SIG-M5 treated with dmso at 0.1 percent for 504 hours (cell line): ENCODE measurements at regions not wholly inside any gene's neighbourhood (a gene's known extent, or its start where the extent isn't known, plus 50 kb on each side); places are given as distances from the start of the nearest gene placed in this dataset.
"Not testable (repeated sequence)": the region's sequence is repeated elsewhere in the genome, so short reads cannot be mapped to it uniquely, and the experiment has no call there.

ENCODE experiments used
- DNase-seq: peaks from one replicate; lab custom pipeline; 2025; ENCODE audit not compliant: unreplicated experiment; lab: John Stamatoyannopoulos, UW

GRCh38 chr3:164752812-164753211 is 325.5 kb downstream of the SI start:
- DNase-seq = no peak

- no peak for DNase-seq
These were observed 329.7 kb downstream of the SI start for GRCh38 chr3:164748626-164749025.

GRCh38 chr3:164741869-164742268 is 336.4 kb downstream of the SI start:
- DNase-seq = no peak

GRCh38 chr3:164737174-164737573 is 341.1 kb downstream of the SI start:
- no peak for DNase-seq

- DNase-seq = no peak
These were observed 346.1 kb downstream of the SI start for GRCh38 chr3:164732166-164732565.

- no peak for DNase-seq
These were observed 347.4 kb downstream of the SI start for GRCh38 chr3:164730815-164731360.

GRCh38 chr3:164723396-164723795 is 354.9 kb downstream of the SI start:
- no peak for DNase-seq

GRCh38 chr3:164702808-164703207 is 375.5 kb downstream of the SI start:
- DNase-seq = not testable (repeated sequence)

- DNase-seq = no peak
These were observed 390.4 kb downstream of the SI start for GRCh38 chr3:164687902-164688301.

- no peak for DNase-seq
These were observed 391.1 kb downstream of the SI start for GRCh38 chr3:164687211-164687610.

GRCh38 chr3:164683489-164683888 is 394.8 kb downstream of the SI start:
- DNase-seq = no peak

- no peak for DNase-seq
These were observed 399.1 kb downstream of the SI start for GRCh38 chr3:164679245-164679644.

- DNase-seq = no peak
These were observed 401.0 kb downstream of the SI start for GRCh38 chr3:164677317-164677716.

- no peak for DNase-seq
These were observed 404.6 kb downstream of the SI start for GRCh38 chr3:164673738-164674137.

GRCh38 chr3:164658125-164658524 is 420.2 kb downstream of the SI start:
- DNase-seq = no peak

GRCh38 chr3:164657631-164658030 is 420.7 kb downstream of the SI start:
- DNase-seq = no peak

- no peak for DNase-seq
These were observed 422.8 kb downstream of the SI start for GRCh38 chr3:164655462-164655861.

- DNase-seq = no peak
These were observed 437.2 kb downstream of the SI start for GRCh38 chr3:164641071-164641470.

GRCh38 chr3:164640591-164640990 is 437.7 kb downstream of the SI start:
- DNase-seq = no peak

- DNase-seq = no peak
These were observed 457.3 kb downstream of the SI start for GRCh38 chr3:164620956-164621355.

- no peak for DNase-seq
These were observed 457.9 kb downstream of the SI start for GRCh38 chr3:164620423-164620822.

GRCh38 chr3:164612751-164613150 is 465.5 kb downstream of the SI start:
- DNase-seq = no peak

- DNase-seq = no peak
These were observed 469.6 kb downstream of the SI start for GRCh38 chr3:164608554-164609276.
